K562 (cell line): ENCODE measurements at regions not wholly inside any gene's neighbourhood (a gene's known extent, or its start where the extent isn't known, plus 50 kb on each side); places are given as distances from the start of the nearest gene placed in this dataset.

Source experiments
- ATAC-seq: fragments of 200-7000 bp; cut with Tn5 transposase; 3 replicates; pipeline ENCODE4 v1.9.1; 2020; ENCODE audit warnings: moderate library complexity
- BruUV-seq: library from RNA; stranded (reverse); fragments of 400-500 nt; replicated peaks from 2 replicates; lab custom pipeline; 2021; lab: Mats Ljungman, UMichigan
- CTCF ChIA-PET: fragments of 300-600 bp; formaldehyde crosslinking; extraction: SDS; loops from one replicate; lab custom pipeline; 2021; ENCODE audit warnings: low intra/inter-chr PET ratio; lab: Yijun Ruan, JAX
- POLR2A ChIA-PET: fragments of 300-600, 350-650 bp; sonication (Branson Sonifier 250); formaldehyde crosslinking; extraction: SDS; loops from one replicate; lab custom pipeline; 2021; ENCODE audit warnings: antibody characterized with exemption, inconsistent platforms; lab: Yijun Ruan, JAX
- DNase-seq, 4 experiments: peaks; one replicate each; pipeline versions ENCODE4 v3.0.0 to v3.0.0-alpha.2; 2011 to 2018; ENCODE audit warnings: low spot score in 3 of 4, mixed read lengths in 3 of 4; ENCODE audit errors: extremely low read depth in 1 of 4
- FAIRE-seq: peaks from 2 replicates; lab custom pipeline; 2011; peaks lifted over from hg19 to GRCh38; lab: Jason Lieb, UNC
- H2AFZ ChIP-seq: 2 replicates; pipeline ENCODE4 v1.6.0; 2011; ENCODE audit warnings: low read depth, low read length, control low read depth, inconsistent platforms
- H3K27ac ChIP-seq: fragments of 200-600 bp; 3 replicates; pipeline ENCODE4 v1.8.0; 2011; ENCODE audit warnings: low read depth, mild to moderate bottlenecking, control low read depth, inconsistent platforms, low read length, moderate library complexity, mixed read lengths; ENCODE audit errors: extremely low read depth
- H3K27me3 ChIP-seq, 2 experiments: fragments of 300-600 bp in 1 of 2; 2 replicates in 1 of 2; 3 replicates in 1 of 2; pipeline versions ENCODE4 v1.6.0 to v1.8.0; 2011; ENCODE audit warnings: inconsistent platforms in 2 of 2, low read length in 2 of 2, mild to moderate bottlenecking in 1 of 2, mixed read lengths in 1 of 2, moderate library complexity in 1 of 2; ENCODE audit not compliant: control insufficient read depth in 2 of 2, insufficient read depth in 2 of 2
- H3K36me3 ChIP-seq: fragments of 300-600 bp; 3 replicates; pipeline ENCODE4 v1.8.0; 2011; ENCODE audit warnings: mild to moderate bottlenecking, low read length, inconsistent platforms; ENCODE audit not compliant: control insufficient read depth, insufficient read depth
- H3K4me1 ChIP-seq, 2 experiments: fragments of 200-600 bp in 1 of 2; replicated peaks in 1 of 2; 2 replicates in 1 of 2; 3 replicates in 1 of 2; pipeline versions ENCODE4 v1.5.1 to v1.8.0; 2011; ENCODE audit warnings: inconsistent platforms in 2 of 2, low read length in 2 of 2, mild to moderate bottlenecking in 1 of 2, mixed read lengths in 1 of 2, moderate library complexity in 1 of 2; ENCODE audit not compliant: control insufficient read depth in 2 of 2, insufficient read depth in 2 of 2
- H3K4me2 ChIP-seq: 2 replicates; pipeline ENCODE4 v1.6.1; 2011; ENCODE audit warnings: low read length, control low read depth, inconsistent platforms, mixed read lengths; ENCODE audit not compliant: insufficient read depth
- H3K4me3 ChIP-seq: fragments of 200-600 bp; sonication (generic), shearing (Covaris generic); 2 replicates; pipeline ENCODE4 v1.5.1; 2016; ENCODE audit warnings: control low read depth, inconsistent platforms
- H3K79me2 ChIP-seq: fragments of 200-600 bp; 3 replicates; pipeline ENCODE4 v1.8.0; 2011; ENCODE audit warnings: low read length, inconsistent platforms; ENCODE audit not compliant: control insufficient read depth, insufficient read depth
- H3K9ac ChIP-seq, 2 experiments: 2 replicates each; pipeline versions ENCODE4 v1.6.0 to v1.6.1; 2011; ENCODE audit warnings: low read depth in 2 of 2, low read length in 2 of 2, control low read depth in 1 of 2, inconsistent platforms in 1 of 2, mild to moderate bottlenecking in 1 of 2, mixed read lengths in 1 of 2; ENCODE audit not compliant: insufficient read depth in 1 of 2
- H3K9me1 ChIP-seq: one replicate; pipeline ENCODE4 v1.6.0; 2011; ENCODE audit warnings: inconsistent platforms, mild to moderate bottlenecking, low read length, moderate library complexity; ENCODE audit not compliant: control insufficient read depth, insufficient read depth
- H3K9me3 ChIP-seq: replicated peaks from 2 replicates; pipeline ENCODE4 v1.5.1; 2011; ENCODE audit warnings: low read depth, low read length, inconsistent platforms; ENCODE audit not compliant: control insufficient read depth, insufficient read depth
- H4K20me1 ChIP-seq: replicated peaks from 2 replicates; pipeline ENCODE4 v1.6.1; 2011; ENCODE audit warnings: low read length, inconsistent platforms, mixed read lengths; ENCODE audit not compliant: control insufficient read depth, insufficient read depth
- SPI1 ChIP-seq: IDR thresholded peaks from 2 replicates; pipeline ENCODE4 v1.6.1; 2011; ENCODE audit warnings: low read depth, low read length, control low read depth, borderline replicate concordance
- ZBTB40 ChIP-seq, 2 experiments: fragments of 450-650 bp in 1 of 2; sonication (generic) in 1 of 2; formaldehyde crosslinking in 1 of 2; IDR thresholded peaks; 2 replicates each; pipeline versions ENCODE4 v1.7.1 to v1.9.0; 2016 to 2022; ENCODE audit warnings: inconsistent platforms in 1 of 2, mild to moderate bottlenecking in 1 of 2, missing genetic modification reagents in 1 of 2
- WGBS: fragments of 100-300 bp; shearing (Covaris generic); methylation state at CpG from one replicate; pipeline ENCODE4 v1.1.6; 2016; ENCODE audit warnings: low coverage, mixed read lengths; ENCODE audit not compliant: insufficient coverage; ENCODE audit errors: missing lambda C conversion rate; 5-methylcytosine and 5-hydroxymethylcytosine counted together
- in situ Hi-C: fragments of 300-500 bp; cut with MboI; formaldehyde crosslinking; loops from 4 replicates; pipeline ENCODE4 v1.15.0; 2018; ENCODE audit warnings: inconsistent platforms, mixed read lengths
- intact Hi-C: fragments of 100-400 bp; cut with micrococcal nuclease; formaldehyde crosslinking; loops from 2 replicates; pipeline ENCODE4 v1.14.2; 2022

GRCh38 chr4:79673898-79674297, 265.9 kb upstream of the GK2 start:
- Histone ChIP-seq H3K9me1 (no peaks in the 10 kb centered on the region), H4K20me1 (no peaks in the 10 kb centered on the region), H3K4me2 (no peak overlapping the region), H3K9ac (no peak overlapping the region), H3K79me2 (no peaks in the 10 kb centered on the region), H3K27ac (no peak overlapping the region), H2AFZ (peak overlapping the region; percentile 53), H3K36me3 (no peaks in the 10 kb centered on the region), H3K4me1 (peaks cover 0 to 16% of the 10 kb centered on the region in 2 experiments; a peak in 3 of 5 replicates), H3K27me3 (no peaks in the 10 kb centered on the region), H3K9me3 (peaks cover 3% of the 10 kb centered on the region), H3K4me3 (no peak overlapping the region)
- ChIA-PET CTCF (no interaction called here), POLR2A (no interaction called here)
- no peak for FAIRE-seq
- TF ChIP-seq SPI1, result peak; percentile 94
- no peak for TF ChIP-seq ZBTB40 (IDR thresholded peaks at IDR 0.05)
- TF ChIP-seq ZBTB40 (CRISPR knock-in tag; IDR thresholded peaks at IDR 0.05), result no peak
- no TSS peak for BruUV-seq
- intact Hi-C loops (no loop called here), in situ Hi-C loops (no loop called here)
- WGBS, result 52% methylated on average over 3 of the region's 3 CpGs
- ATAC-seq, result no peak
- DNase-seq, result no peak
